HEK293T (cell line): ENCODE measurements at regions not wholly inside any gene's neighbourhood (a gene's known extent, or its start where the extent isn't known, plus 50 kb on each side); places are given as distances from the start of the nearest gene placed in this dataset.
"Not testable (repeated sequence)": the region's sequence is repeated elsewhere in the genome, so short reads cannot be mapped to it uniquely, and the experiment has no call there.

Experiments used
- ARNT ChIP-seq: fragments of 450-650 bp; IDR thresholded peaks from 2 replicates; pipeline ENCODE4 v1.6.1; 2017; ENCODE audit warnings: mild to moderate bottlenecking
- BHLHE40 ChIP-seq: fragments of 450-650 bp; IDR thresholded peaks from 2 replicates; pipeline ENCODE4 v1.6.1; 2016; ENCODE audit warnings: mild to moderate bottlenecking, moderate library complexity, borderline replicate concordance
- CTBP1 ChIP-seq: fragments of 450-650 bp; IDR thresholded peaks from 2 replicates; pipeline ENCODE4 v1.6.1; 2016; ENCODE audit warnings: borderline replicate concordance
- FOXM1 ChIP-seq: fragments of 450-650 bp; IDR thresholded peaks from 2 replicates; pipeline ENCODE4 v1.6.1; 2017; ENCODE audit warnings: mild to moderate bottlenecking, borderline replicate concordance
- HDGF ChIP-seq: fragments of 450-650 bp; IDR thresholded peaks from 2 replicates; pipeline ENCODE4 v1.6.1; 2017; ENCODE audit warnings: antibody characterized with exemption, borderline replicate concordance
- L3MBTL2 ChIP-seq: fragments of 450-650 bp; conservative IDR thresholded peaks from 2 replicates; pipeline ENCODE4 v1.6.1; 2016; ENCODE audit warnings: mild to moderate bottlenecking
- LEF1 ChIP-seq: fragments of 450-650 bp; IDR thresholded peaks from 2 replicates; pipeline ENCODE4 v1.6.1; 2017; ENCODE audit warnings: mild to moderate bottlenecking, borderline replicate concordance
- PKNOX1 ChIP-seq: fragments of 450-650 bp; IDR thresholded peaks from 2 replicates; pipeline ENCODE4 v1.6.1; 2016
- SP1 ChIP-seq: fragments of 450-650 bp; IDR thresholded peaks from 2 replicates; pipeline ENCODE4 v1.6.1; 2017
- SUZ12 ChIP-seq: fragments of 450-650 bp; IDR thresholded peaks from 2 replicates; pipeline ENCODE4 v1.6.1; 2016; ENCODE audit warnings: mild to moderate bottlenecking
- TARDBP ChIP-seq: fragments of 450-650 bp; IDR thresholded peaks from 2 replicates; pipeline ENCODE4 v1.6.1; 2016

- TF ChIP-seq BHLHE40, SP1, FOXM1, CTBP1, SUZ12, TARDBP, ARNT, HDGF, LEF1, PKNOX1, L3MBTL2: not testable (repeated sequence)
Observed at GRCh38 chr14:105720852-105721601, 194.6 kb downstream of the TMEM121 start.
